ENCODE measurements at regions not wholly inside any gene's neighbourhood (a gene's known extent, or its start where the extent isn't known, plus 50 kb on each side); places are given as distances from the start of the nearest gene placed in this dataset.
"Not testable (repeated sequence)": the region's sequence is repeated elsewhere in the genome, so short reads cannot be mapped to it uniquely, and the experiment has no call there.

DNA sequence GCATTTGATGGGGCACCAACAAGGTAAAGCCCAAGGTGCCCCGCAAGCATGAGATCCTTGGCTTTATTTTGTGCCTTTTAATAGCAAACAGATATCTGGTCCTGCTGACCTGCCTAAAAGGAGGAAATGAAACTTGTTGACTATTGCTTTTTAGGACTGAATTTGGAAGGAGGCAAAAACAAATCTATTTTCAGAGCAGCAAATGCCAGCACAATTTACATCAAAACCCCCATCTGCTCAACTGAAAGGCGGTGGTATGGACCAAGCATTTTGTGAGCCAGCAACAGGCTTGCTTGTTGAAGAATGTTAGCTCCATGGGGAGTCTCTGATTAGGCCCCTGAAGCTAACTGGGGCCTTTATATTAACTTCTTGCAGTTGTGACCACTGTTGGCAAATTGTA is 192.6 kb upstream of the E2F8 start:
- no peak for DNase-seq (ENCODE audit: low read depth in 2 of 2)

GRCh38 chr11:19432370-19433061 is 191.8 kb upstream of the E2F8 start:
- no peak for DNase-seq (ENCODE audit: low read depth in 2 of 2)

DNA sequence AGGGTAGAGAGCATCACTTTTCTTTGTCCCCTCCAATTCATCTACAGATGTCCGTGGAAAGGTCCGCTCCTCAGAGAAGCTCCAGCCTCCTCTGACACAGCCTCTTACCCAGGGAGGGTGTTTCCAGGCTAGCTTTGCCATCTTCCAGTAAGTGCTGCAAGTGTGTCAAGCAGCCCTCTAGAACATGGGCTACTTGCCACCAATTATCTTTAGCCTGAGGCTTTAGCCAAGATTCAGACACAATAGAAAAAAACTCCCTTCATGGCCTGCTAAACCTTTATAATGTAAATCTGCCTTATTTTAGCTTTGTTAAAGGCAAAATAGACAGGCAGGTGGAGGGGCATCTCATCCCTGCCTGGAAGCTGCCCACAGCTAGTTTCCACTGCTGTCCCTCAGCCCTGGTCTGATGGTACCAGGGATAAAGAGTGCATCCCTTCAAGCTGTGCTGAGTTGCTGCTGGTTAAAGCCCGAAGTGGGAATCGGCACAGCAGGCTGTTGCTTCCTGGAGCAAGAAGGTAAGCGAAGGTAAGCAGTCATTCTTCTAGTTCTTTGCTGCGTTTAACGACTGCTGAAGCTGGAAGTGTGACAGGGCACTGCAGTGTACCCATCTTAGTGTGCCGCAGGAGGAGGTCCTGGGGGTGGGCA is 190.1 kb upstream of the E2F8 start:
- no peak for DNase-seq (ENCODE audit: low read depth in 2 of 2)

- DNase-seq (ENCODE audit: low read depth in 2 of 2), result no peak
Measured at GRCh38 chr11:19430346-19430745, 189.6 kb upstream of the E2F8 start.

GRCh38 chr11:19429108-19429760 is 188.5 kb upstream of the E2F8 start:
- DNase-seq (ENCODE audit: low read depth in 2 of 2), result no peak

GRCh38 chr11:19428206-19429002 is 187.7 kb upstream of the E2F8 start:
- DNase-seq (ENCODE audit: low read depth in 2 of 2), result no peak

DNA sequence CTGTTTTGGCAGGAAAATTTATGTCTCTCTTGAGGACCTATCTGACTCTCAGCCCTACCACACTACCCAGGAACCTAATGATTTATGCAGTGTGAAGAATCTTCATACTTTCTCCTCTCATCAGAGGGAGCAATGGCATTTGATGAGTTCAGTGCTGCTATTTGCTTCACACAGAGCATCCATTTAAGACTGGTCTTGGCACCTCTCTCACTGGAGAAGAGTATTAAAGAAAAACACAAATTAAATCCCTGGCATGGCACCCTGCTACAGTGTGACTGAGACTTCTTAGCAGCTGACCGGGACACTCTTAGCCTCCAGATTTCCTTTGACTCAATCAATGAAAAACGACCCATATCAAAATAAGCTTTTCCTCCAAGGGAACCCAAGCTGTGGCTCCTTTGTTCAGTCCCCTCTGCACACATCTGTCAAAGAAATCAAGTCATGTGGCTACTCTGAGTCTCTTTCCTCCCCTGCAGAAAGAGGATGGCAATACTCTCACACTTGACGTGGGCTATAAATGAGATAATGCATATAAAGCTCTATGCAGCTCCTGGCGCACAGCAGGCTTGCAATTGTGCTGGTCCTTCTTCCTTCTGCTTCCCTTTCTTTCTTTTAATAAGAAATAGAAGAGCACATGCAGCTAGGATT is 186.1 kb upstream of the E2F8 start:
- no peak for DNase-seq (ENCODE audit: low read depth in 2 of 2)

DNA sequence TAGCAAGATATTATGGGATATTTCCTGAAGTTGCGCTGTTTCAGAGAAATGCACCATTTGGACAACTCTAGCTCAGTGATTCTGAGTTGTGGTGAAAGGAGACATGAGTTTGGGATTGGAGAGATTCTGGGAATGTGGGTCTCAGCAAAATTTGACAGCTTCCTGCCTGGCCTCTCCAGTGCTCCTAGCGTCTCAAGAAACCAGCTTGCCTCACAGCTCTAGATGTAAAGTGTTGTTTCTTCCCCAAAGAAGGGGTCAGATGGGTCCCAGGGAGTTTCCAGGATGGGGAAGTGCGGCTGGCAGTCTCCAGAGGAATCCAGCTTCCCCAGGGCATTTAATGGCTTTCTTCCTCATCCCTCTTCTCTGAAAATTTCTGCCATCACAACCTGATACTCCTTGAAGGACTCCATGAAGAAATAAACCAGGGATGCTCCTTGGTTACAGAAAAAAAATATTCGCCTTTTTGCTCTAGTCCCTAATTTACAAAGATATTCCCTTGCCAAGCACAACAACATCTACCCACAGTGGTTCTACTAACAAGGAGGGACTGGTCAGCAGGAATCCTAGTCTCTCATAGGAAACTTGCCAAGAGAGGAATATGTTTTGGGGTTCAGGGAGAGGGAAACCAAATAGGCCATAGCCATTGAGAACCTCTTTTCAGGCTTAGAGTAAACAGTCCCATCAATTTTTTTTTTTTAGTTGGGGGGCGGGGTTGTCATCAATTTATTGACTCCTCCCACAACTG is 185.4 kb upstream of the E2F8 start:
- DNase-seq (ENCODE audit: low read depth in 2 of 2), result no peak

- DNase-seq (ENCODE audit: low read depth in 2 of 2), result no peak
Measured at GRCh38 chr11:19422276-19422675, 181.5 kb upstream of the E2F8 start.

- no peak for DNase-seq (ENCODE audit: low read depth in 2 of 2)
Measured at GRCh38 chr11:19420868-19421533, 180.3 kb upstream of the E2F8 start.

DNA sequence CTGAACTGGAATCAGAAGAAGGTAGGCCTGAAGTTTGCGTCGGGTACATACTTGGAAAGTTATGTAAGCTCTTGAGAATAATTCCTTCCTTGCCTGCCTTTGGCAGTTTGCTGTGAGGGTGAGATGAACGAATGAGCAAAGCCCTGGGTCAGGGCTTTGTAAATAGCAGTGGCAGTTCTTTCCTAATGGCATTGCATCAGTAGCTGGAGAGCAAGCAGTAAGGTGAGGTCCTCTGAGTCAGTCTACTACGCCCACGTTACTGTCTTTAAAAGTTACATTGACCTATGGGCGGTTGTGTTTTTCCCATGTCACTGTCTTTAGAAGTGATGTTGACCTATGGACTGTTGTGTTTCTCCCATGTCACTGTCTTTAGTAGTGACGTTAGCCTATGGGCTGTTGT is 179.1 kb upstream of the E2F8 start:
- DNase-seq (ENCODE audit: low read depth in 2 of 2), result no peak

DNA sequence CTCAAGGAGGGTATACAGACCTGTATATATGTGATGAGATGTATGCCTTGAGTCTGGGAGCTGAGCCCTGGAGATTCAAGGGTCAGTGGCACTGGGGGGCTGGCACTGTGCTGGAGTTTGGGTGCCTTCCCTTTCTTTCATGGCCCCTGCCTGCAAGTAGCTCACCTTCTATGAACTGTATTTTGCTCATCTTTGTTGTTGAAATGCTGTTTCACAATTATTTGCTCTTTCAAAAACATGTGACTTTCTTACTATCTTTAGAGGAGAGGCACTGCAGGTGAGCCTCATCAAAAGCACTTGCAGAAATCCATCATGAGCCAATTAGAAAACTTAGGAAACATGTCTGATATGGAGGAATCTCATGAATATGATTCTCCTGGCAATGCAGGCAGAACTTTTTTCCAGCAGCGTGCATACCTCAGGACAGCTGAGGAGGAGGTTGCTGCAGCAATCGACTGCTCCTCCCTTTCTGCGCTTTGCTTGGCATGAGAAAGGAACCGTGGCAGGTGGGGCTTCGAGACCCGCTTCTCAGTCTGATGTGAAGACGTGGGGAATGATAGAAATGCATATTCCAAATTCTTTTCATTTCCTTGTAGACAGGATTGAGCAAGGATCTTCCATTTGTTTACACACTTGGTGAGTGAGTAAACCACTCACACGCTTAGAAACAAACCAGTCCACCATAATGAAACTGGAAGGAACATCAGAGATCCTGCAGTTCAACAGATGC is 178.4 kb upstream of the E2F8 start:
- no peak for DNase-seq (ENCODE audit: low read depth in 2 of 2)

DNA sequence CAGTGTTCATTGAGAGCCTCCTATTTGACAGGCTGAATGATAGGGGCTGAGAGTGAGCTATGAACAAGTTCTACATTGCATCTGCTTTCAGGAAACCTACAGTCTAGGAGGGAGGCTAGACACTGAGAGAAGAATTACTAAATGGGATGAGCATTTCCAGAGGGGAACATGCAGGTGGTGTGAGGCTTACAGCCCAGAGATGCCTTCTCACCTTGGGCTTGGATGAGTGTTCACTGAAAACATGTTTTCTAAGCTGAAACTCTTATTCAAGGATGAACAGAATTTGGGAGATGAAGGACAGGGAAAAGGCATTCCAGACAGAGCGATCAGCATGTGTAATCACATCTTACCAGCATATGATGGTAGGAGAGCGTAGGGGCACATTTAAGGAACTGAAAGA is 177.5 kb upstream of the E2F8 start:
- DNase-seq (ENCODE audit: low read depth in 2 of 2), result no peak

- not testable (repeated sequence) for DNase-seq (ENCODE audit: low read depth in 2 of 2)
Measured at GRCh38 chr11:19412070-19412469, 171.3 kb upstream of the E2F8 start.

- DNase-seq (ENCODE audit: low read depth in 2 of 2), result no peak
Measured at GRCh38 chr11:19410032-19410431, 169.3 kb upstream of the E2F8 start.

DNA sequence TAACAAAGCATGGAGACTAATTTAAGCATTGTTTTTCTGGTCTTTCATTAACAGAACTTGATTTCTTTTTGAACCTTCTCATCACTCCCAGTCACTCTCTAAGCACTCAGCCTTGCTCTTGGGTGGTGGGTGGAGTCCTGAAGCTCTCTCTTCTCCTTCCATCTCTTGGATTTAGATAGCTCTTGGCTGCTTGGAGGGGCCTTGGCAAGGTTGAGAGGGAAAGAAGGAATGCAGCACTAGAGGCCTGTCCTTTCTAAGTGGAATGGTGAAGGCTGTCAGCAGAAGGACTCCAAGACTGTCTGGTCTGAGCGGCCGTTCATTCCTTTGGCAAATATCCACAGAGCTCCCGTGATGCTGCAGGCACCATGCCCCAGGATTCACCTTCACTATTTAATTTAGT is 168.6 kb upstream of the E2F8 start:
- no peak for DNase-seq (ENCODE audit: low read depth in 2 of 2)

- no peak for DNase-seq (ENCODE audit: low read depth in 2 of 2)
Measured at GRCh38 chr11:19407677-19408270, 167.0 kb upstream of the E2F8 start.

- no peak for DNase-seq (ENCODE audit: low read depth in 2 of 2)
Measured at GRCh38 chr11:19405966-19406365, 165.2 kb upstream of the E2F8 start.

GRCh38 chr11:19404787-19405186 is 164.0 kb upstream of the E2F8 start:
- DNase-seq (ENCODE audit: low read depth in 2 of 2), result no peak

All from stimulated activated CD8-positive, alpha-beta memory T cell treated with anti-CD3 and anti-CD28 coated beads, Interleukin-15, amount 100 ng/mL, for 4 hours (primary cell).